Neural progenitor cell (in vitro differentiated cells): ENCODE measurements at regions not wholly inside any gene's neighbourhood (a gene's known extent, or its start where the extent isn't known, plus 50 kb on each side); places are given as distances from the start of the nearest gene placed in this dataset.

Experiments used
- CTCF ChIP-seq: fragments of 200-600 bp; sonication (generic); IDR thresholded peaks from 2 replicates; pipeline ENCODE4 v1.5.1; 2017; ENCODE audit warnings: antibody characterized with exemption, mild to moderate bottlenecking
- EZH2phosphoT487 ChIP-seq: fragments of 200-600 bp; sonication (generic); IDR thresholded peaks from 2 replicates; pipeline ENCODE4 v1.6.1; 2017; ENCODE audit warnings: antibody characterized with exemption

GRCh38 chr3:78347176-78347575, 1307.3 kb downstream of the ROBO2 start:
- TF ChIP-seq CTCF (no peak), EZH2phosphoT487 (no peak)
